Stimulated activated CD4-positive, alpha-beta T cell treated with anti-CD3 and anti-CD28 coated beads, Interleukin-2, amount 100 ng/mL, for 4 hours (primary cell): ENCODE measurements at regions not wholly inside any gene's neighbourhood (a gene's known extent, or its start where the extent isn't known, plus 50 kb on each side); places are given as distances from the start of the nearest gene placed in this dataset.
"Not testable (repeated sequence)": the region's sequence is repeated elsewhere in the genome, so short reads cannot be mapped to it uniquely, and the experiment has no call there.

ENCODE experiments used
- DNase-seq: peaks from one replicate; pipeline ENCODE4 v3.0.0-alpha.2; 2020; ENCODE audit warnings: low read depth

DNA sequence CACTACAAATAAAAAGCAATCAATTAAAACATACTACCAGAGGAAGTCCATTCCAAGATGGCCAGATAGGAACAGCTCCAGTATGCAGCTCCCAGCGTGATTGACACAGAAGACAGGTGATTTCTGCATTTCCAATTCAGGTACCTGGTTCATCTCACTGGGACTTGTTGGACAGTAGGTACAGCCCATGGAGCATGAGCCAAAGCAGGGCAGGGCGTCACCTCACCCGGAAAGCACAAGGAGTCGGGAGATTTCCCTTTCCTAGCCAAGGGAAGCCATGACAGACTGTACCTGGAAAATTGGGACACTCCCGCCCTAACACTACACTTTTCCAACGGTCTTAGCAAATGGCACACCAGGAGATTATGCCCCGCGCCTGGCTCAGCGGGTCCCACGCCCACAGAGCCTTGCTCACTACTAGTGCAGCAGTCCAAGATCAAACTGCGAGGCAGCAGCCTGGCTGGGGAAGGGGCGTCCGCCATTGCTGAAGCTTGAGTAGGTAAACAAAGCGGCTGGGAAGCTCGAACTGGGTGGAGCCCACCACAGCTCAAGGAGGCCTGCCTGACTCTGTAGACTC, 106.0 kb downstream of the BUD13 start:
- DNase-seq, result not testable (repeated sequence)

DNA sequence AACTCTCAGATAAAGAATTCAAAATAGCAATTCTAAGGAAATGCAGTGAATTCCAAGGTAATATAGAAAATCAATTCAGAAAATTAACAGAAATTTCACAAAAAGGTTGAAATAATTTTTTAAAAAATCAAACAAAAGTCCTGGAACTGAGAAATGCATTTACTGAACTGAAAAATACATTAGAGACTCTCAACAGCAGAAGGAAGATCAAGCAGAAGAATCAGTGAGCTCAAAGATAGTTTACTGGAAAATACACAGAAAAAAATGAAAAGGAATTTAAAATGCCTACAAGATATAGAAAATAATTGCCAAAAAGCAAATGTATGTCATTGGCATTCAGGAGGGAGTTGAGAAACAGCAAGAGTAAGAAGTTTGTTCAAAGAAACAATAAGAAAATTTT, 107.3 kb downstream of the BUD13 start:
- DNase-seq, result no peak

GRCh38 chr11:116661056-116661455, 111.7 kb downstream of the BUD13 start:
- no peak for DNase-seq

- DNase-seq, result no peak
Measured at GRCh38 chr11:116660011-116660410, 112.8 kb downstream of the BUD13 start.

DNA sequence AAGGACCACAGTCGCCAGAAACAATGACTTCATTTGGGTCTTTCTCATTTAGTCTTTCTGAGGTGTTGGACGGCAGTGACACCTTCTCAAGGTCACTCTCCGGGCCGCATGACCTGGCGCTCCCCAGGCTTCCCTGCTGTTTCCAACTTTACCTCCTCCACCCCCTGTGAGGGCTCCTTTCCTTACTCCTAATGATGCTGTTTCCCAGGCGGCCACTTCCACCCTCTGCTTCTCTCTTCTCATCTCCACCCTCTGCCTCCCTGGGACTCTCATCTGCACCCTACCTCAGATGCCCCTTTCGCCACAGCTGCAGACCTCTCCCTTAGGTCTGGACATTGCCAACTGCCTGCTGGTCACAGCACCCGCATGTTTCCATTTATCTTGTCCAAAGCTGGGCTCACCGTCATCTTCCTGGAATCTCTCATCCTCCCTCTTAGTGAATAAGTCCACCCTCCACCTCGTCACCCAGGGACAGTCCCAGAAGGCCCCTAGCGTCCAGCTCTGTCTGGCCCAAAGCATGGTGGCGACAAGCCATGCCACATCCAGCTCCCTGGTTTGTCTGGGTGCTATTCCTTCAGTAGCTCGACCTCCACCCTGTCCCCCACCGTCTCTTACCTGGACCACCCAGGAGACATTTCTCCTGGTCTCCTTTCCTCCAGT, 113.8 kb downstream of the BUD13 start:
- DNase-seq, result no peak

GRCh38 chr11:116657842-116658825, 114.7 kb downstream of the BUD13 start:
- no peak for DNase-seq

- DNase-seq, result no peak
Measured at GRCh38 chr11:116656011-116656410, 116.8 kb downstream of the BUD13 start.

GRCh38 chr11:116654526-116654925, 118.3 kb downstream of the BUD13 start:
- DNase-seq, result no peak

DNA sequence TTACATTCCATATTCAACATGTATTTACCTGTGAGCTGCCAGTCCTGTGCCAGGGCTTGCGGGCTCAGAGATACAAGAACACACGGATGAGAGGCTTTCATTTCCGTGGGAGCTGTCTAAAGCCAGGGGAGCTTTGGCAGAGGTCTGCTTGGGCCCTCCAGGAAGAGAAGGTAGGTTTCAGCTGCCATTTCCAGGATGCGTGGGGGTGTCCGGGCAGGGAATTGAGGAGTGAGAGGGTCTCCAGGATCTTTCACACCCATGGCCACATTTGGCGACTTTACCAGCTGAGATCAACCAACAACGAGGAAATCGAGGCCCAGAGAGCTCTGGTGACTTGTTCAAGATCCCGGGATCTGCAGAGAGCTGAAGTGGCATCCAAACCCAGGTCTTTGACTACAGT, 119.6 kb downstream of the BUD13 start:
- DNase-seq, result no peak

GRCh38 chr11:116651737-116652237, 121.0 kb downstream of the BUD13 start:
- no peak for DNase-seq

GRCh38 chr11:116651098-116651736, 121.6 kb downstream of the BUD13 start:
- DNase-seq, result no peak

- no peak for DNase-seq
Measured at GRCh38 chr11:116650052-116650451, 122.7 kb downstream of the BUD13 start.

DNA sequence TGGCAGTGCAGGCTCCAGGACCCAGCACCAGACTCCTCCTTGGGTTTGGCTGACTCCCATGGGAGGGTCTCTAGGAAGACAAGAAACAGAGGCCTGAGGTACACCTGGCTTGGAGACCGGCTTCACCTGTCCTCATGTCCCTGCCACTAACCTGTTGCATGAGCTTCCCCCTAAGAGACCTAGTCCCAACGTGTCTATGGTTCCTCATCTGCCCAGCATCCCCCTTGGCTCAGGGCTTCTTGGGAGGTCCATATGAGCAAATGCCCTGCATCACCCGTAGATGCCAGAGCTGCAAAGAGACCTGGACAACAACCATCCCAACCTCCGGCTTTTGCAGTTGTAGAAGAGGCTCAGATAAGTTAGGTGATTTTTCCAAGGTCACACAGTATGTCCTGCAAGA, 123.5 kb downstream of the BUD13 start:
- DNase-seq, result no peak

DNA sequence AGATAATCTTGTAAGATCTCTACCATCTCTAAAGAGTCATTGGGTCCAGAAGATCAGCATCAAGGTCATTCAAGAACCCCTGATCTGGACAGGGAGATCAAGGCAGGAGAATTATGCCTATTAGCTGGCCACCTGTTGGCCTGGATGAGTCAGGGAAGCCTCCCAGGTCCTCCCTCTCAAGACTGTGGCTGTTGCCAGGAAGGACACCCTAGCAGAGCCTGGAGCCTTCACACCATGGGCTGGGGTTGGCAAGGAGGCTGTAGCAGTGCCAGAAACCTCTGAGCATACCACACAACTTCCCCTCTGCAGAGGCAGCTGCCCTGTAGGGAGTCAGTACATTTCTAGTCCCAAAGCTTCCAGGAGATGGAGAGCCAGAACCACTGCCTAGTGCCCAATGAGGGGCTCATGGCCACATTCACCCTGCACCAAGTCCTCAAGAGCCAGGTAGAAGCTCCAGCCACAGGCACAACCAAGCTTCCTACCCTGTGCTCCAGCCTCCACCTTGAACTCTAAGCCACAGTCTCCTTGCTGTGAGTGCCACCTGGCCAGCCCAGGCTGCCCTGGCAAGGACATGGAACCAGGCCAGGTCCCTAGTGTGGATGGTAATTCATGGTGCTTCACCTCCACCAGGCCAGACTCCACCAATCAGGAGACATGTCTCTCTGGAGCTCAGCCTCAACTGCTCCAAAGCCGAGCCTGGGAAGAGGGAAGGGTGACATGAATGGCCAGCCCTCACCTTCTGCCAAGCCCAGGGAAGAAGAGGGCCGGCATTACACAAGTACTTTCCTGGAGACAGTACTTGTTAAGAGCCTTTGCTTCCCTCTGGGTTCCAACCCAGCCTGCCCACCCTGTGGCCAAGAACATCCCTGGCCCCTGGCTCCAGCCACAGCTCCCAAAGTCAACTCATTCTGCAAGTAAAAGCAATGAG, 124.3 kb downstream of the BUD13 start:
- DNase-seq, result no peak

GRCh38 chr11:116647305-116648080, 125.3 kb downstream of the BUD13 start:
- DNase-seq, result no peak

DNA sequence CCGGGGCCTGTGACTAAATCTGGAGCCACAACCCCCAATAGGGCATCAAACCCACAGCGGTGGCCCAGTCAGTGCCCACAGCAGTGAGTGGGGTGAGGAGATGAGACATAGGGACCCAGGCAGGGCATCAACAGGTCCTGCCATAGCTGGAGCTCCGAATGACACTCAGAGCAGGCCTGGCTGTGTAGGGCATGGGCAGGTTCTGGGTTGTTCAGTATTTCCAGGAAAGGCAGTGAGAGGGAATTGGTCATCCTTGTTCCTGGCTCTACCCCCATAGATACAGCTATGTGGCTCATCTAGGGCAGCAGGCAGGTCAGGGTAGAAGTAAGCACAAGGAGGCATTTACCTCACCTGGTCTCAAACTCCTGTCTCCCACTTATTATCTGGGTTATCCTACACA, 126.6 kb downstream of the BUD13 start:
- no peak for DNase-seq

DNA sequence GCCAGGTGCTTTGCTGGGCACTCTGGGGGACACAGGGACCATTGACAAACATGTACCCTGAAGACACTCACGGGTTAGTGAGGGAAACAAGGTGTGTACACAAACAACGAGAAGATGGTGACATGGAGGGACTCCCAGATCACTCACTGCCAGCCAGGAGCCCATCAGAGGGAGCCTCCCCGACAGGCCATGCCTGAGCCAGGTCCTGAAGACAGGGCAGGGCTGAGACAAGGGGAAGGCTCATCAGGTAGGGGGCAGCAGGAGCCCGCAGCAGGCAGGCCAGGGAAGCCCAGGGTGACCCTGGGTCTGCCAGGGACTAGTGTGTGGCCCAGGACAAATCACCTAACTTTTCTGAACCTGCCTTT, 127.9 kb downstream of the BUD13 start:
- no peak for DNase-seq

GRCh38 chr11:116644201-116644940, 128.4 kb downstream of the BUD13 start:
- DNase-seq, result no peak

DNA sequence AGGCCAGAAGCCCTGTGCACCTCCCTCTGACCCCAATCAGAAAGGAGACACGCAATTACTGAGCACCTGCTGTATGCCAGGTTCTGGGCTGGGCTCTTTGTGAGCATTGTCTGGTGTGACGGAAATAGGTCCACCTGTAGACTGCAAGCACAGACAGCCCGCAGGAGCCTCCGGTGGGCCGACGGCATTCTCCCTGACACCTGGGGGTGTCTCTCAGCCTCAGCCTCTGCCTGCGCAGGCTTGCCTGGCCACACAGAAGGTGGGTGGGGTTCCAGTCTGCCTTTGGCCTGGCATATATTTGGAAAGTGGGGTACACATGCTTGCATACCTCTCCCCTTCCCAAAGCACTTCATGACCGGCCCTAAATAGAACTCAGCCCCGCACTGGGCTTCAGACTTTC, 129.3 kb downstream of the BUD13 start:
- DNase-seq, result no peak

- DNase-seq, result no peak
Measured at GRCh38 chr11:116642902-116643301, 129.9 kb downstream of the BUD13 start.
